ENCODE measurements at regions not wholly inside any gene's neighbourhood (a gene's known extent, or its start where the extent isn't known, plus 50 kb on each side); places are given as distances from the start of the nearest gene placed in this dataset.

- H3K27ac Mint-ChIP-seq = no peak overlapping the region
- Histone ChIP-seq H3K79me2 (replicated peaks; ENCODE audit: insufficient read depth) (no peaks in the 10 kb centered on the region), H3K9me2 (ENCODE audit: insufficient read depth) (no peaks in the 10 kb centered on the region), H3K4me2 (no peak overlapping the region), H3K27ac (ENCODE audit: low read depth) (no peak overlapping the region), H3K27me3 (ENCODE audit: insufficient read depth) (no peaks in the 10 kb centered on the region), H3K4me1 (ENCODE audit: insufficient read depth) (no peaks in the 10 kb centered on the region), H2AFZ (no peak overlapping the region), H3F3A (replicated peaks; ENCODE audit: low read depth) (no peaks in the 10 kb centered on the region), H3K4me3 (no peak overlapping the region), H4K20me1 (replicated peaks; ENCODE audit: insufficient read depth) (no peaks in the 10 kb centered on the region), H3K36me3 (ENCODE audit: insufficient read depth) (no peaks in the 10 kb centered on the region)
- ATAC-seq = no peak
- DNase-seq (ENCODE audit: low spot score) = no peak
- H3K36me3 Mint-ChIP-seq (ENCODE audit: low read depth) = no peaks in the 10 kb centered on the region
- H3K4me1 Mint-ChIP-seq = peaks cover 8% of the 10 kb centered on the region; the same call in 1 of the 3 replicates
- TF ChIP-seq ETS1 (IDR thresholded peaks at IDR 0.05) (no peak), EZH2phosphoT487 (IDR thresholded peaks at IDR 0.05; ENCODE audit: unreplicated experiment) (no peak), CREB1 (CRISPR knock-in tag; IDR thresholded peaks at IDR 0.05; ENCODE audit: low read depth) (no peak), ZNF331 (CRISPR knock-in tag; IDR thresholded peaks at IDR 0.05; ENCODE audit: low read depth) (no peak), JUNB (IDR thresholded peaks at IDR 0.05; ENCODE audit: unreplicated experiment) (no peak), NANOG (IDR thresholded peaks at IDR 0.05; ENCODE audit: borderline replicate concordance) (no peak), POLR2AphosphoS5 (IDR thresholded peaks at IDR 0.05; ENCODE audit: low read depth) (no peak), ZNF114 (CRISPR knock-in tag; IDR thresholded peaks at IDR 0.05) (no peak), REST (IDR thresholded peaks at IDR 0.05; ENCODE audit: unreplicated experiment) (no peak), ZNF462 (CRISPR knock-in tag; IDR thresholded peaks at IDR 0.05) (no peak)
- no peaks in the 10 kb centered on the region for H3K27me3 Mint-ChIP-seq (ENCODE audit: insufficient read depth, low read depth, poor library complexity)
- no peak overlapping the region for H3K4me3 Mint-ChIP-seq
- no peaks in the 10 kb centered on the region for H3K9me3 Mint-ChIP-seq
Measured at GRCh38 chr4:11620861-11621260, 192.2 kb upstream of the HS3ST1 start.
